ENCODE measurements at regions not wholly inside any gene's neighbourhood (a gene's known extent, or its start where the extent isn't known, plus 50 kb on each side); places are given as distances from the start of the nearest gene placed in this dataset.

DNA sequence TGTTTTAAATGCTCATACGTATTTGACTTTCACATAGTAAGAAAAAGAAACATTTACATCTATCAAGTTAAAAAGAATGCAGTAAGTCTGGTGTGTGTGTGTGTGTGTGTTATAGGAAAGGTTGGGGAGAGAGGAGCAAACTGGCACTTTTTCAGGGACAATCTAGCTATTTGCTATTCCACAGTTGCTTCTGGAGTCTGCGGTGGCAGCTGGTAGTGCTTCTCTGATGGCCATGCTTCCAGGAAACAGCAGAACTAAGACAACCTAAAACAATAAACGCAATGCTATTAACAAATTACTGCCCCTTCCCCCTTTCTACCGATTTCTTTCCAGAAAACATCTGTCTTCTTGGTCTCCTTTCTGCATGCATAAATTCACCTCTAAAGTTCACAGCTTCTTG lies 70.0 kb upstream of the CDH10 start:
- Histone ChIP-seq H4K20me1 (ENCODE audit: insufficient read depth) (no peaks in the 10 kb centered on the region), H3K27ac (ENCODE audit: low read depth in 2 of 2, low read length in 1 of 2) (no peak overlapping the region), H3K9me2 (no peaks in the 10 kb centered on the region), H3K4me1 (ENCODE audit: control insufficient read depth in 1 of 2, insufficient read depth in 2 of 2, low read depth in 1 of 2, low read length in 1 of 2) (no peaks in the 10 kb centered on the region), H3K79me2 (ENCODE audit: insufficient read depth) (no peaks in the 10 kb centered on the region), H3K9ac (no peak overlapping the region), H3K36me3 (replicated peaks in 1 of 2; ENCODE audit: control insufficient read depth in 1 of 2, insufficient read depth in 2 of 2, low read length in 1 of 2) (no peaks in the 10 kb centered on the region), H3K27me3 (ENCODE audit: insufficient read depth) (no peaks in the 10 kb centered on the region), H2AFZ (ENCODE audit: low read depth) (peak overlapping the region; percentile 2; the same call in 1 of the 2 replicates), H3K4me2 (0 out of 2 replicates have a peak overlapping the region, but pooled peaks have one; percentile 17), H3K9me3 (no peaks in the 10 kb centered on the region; the same call in 1 of the 2 replicates), H3F3A (replicated peaks; ENCODE audit: insufficient read depth) (no peaks in the 10 kb centered on the region), H3K4me3 (ENCODE audit: low read depth in 2 of 2, low read length in 1 of 2) (no peak overlapping the region; a peak in 1 of 4 replicates)
- no peak for TF ChIP-seq RCOR1 (IDR thresholded peaks at IDR 0.05; ENCODE audit: low read length)
- TF ChIP-seq RFX5 (IDR thresholded peaks at IDR 0.05; ENCODE audit: low read length): no peak
- TF ChIP-seq, protein P1, sequence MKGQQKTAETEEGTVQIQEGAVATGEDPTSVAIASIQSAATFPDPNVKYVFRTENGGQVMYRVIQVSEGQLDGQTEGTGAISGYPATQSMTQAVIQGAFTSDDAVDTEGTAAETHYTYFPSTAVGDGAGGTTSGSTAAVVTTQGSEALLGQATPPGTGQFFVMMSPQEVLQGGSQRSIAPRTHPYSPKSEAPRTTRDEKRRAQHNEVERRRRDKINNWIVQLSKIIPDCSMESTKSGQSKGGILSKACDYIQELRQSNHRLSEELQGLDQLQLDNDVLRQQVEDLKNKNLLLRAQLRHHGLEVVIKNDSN (IDR thresholded peaks at IDR 0.05; ENCODE audit: borderline replicate concordance, low read depth): no peak
- no peak for TF ChIP-seq EP300 (IDR thresholded peaks at IDR 0.05; ENCODE audit: borderline replicate concordance in 1 of 2, low read depth in 1 of 2, low read length in 1 of 2)
- TF ChIP-seq FOSL2 (IDR thresholded peaks at IDR 0.05; ENCODE audit: borderline replicate concordance, low read depth): no peak
- no peak for DNase-seq
- ChIA-PET POLR2A (no interaction called here), CTCF (no interaction called here)
- WGBS (ENCODE audit: low lambda C conversion rate): 3% methylated on average over 4 of the region's 4 CpGs

- POLR2A ChIA-PET: no interaction called here
- 0% methylated on average over 2 of the region's 2 CpGs for whole genome bisulfite sequencing (ENCODE audit: low lambda C conversion rate)
Measured at GRCh38 chr5:24712947-24713346, 68.2 kb upstream of the CDH10 start.

More at GRCh38 chr5:24712947-24713346, 68.2 kb upstream of the CDH10 start:
- H3K9me2 ChIP-seq: no peaks in the 10 kb centered on the region
- H3K36me3 ChIP-seq (replicated peaks in 1 of 2; ENCODE audit: control insufficient read depth in 1 of 2, insufficient read depth in 2 of 2, low read length in 1 of 2): no peaks in the 10 kb centered on the region
- H3F3A ChIP-seq (replicated peaks; ENCODE audit: insufficient read depth): no peaks in the 10 kb centered on the region
- H3K9me3 ChIP-seq: no peaks in the 10 kb centered on the region
- H3K4me2 ChIP-seq: no peak overlapping the region
- no peak overlapping the region for H3K9ac ChIP-seq
- H3K79me2 ChIP-seq (ENCODE audit: insufficient read depth): no peaks in the 10 kb centered on the region
- CTCF ChIA-PET: no interaction called here
- no peak overlapping the region for H3K27ac ChIP-seq (ENCODE audit: low read depth in 2 of 2, low read length in 1 of 2)
- H4K20me1 ChIP-seq (ENCODE audit: insufficient read depth): no peaks in the 10 kb centered on the region
- H3K4me3 ChIP-seq (ENCODE audit: low read depth in 2 of 2, low read length in 1 of 2): no peak overlapping the region
- TF ChIP-seq, protein P1 (IDR thresholded peaks at IDR 0.05; ENCODE audit: borderline replicate concordance, low read depth): no peak
- TF ChIP-seq TAF1 (IDR thresholded peaks at IDR 0.05; ENCODE audit: borderline replicate concordance, low read depth, low read length) (no peak), FOXM1 (IDR thresholded peaks at IDR 0.05; ENCODE audit: low read depth) (no peak), RFX5 (IDR thresholded peaks at IDR 0.05; ENCODE audit: low read length) (no peak), JUND (IDR thresholded peaks at IDR 0.05) (no peak), GABPA (IDR thresholded peaks at IDR 0.05; ENCODE audit: low read depth) (no peak), FOSL2 (IDR thresholded peaks at IDR 0.05; ENCODE audit: borderline replicate concordance, low read depth) (no peak), SIN3A (IDR thresholded peaks at IDR 0.05; ENCODE audit: borderline replicate concordance, low read depth, low read length) (no peak), NFIC (IDR thresholded peaks at IDR 0.05; ENCODE audit: borderline replicate concordance) (no peak), TCF12 (IDR thresholded peaks at IDR 0.05) (no peak), ZBTB33 (IDR thresholded peaks at IDR 0.05; ENCODE audit: borderline replicate concordance, low read depth) (no peak), REST (IDR thresholded peaks at IDR 0.05; ENCODE audit: low read depth, low read length) (no peak)
- TF ChIP-seq, protein P2, sequence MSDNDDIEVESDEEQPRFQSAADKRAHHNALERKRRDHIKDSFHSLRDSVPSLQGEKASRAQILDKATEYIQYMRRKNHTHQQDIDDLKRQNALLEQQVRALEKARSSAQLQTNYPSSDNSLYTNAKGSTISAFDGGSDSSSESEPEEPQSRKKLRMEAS (IDR thresholded peaks at IDR 0.05; ENCODE audit: low read depth): no peak
- no peak for DNase-seq
- H3K27me3 ChIP-seq (ENCODE audit: insufficient read depth): no peaks in the 10 kb centered on the region
- no peak overlapping the region for H2AFZ ChIP-seq (ENCODE audit: low read depth)
- H3K4me1 ChIP-seq (ENCODE audit: control insufficient read depth in 1 of 2, insufficient read depth in 2 of 2, low read depth in 1 of 2, low read length in 1 of 2): no peaks in the 10 kb centered on the region

Measured in SK-N-SH (cell line).